GM12891 (cell line): ENCODE measurements at regions not wholly inside any gene's neighbourhood (a gene's known extent, or its start where the extent isn't known, plus 50 kb on each side); places are given as distances from the start of the nearest gene placed in this dataset.
"Not testable (repeated sequence)": the region's sequence is repeated elsewhere in the genome, so short reads cannot be mapped to it uniquely, and the experiment has no call there.

ENCODE experiments used
- DNase-seq: peaks from one replicate; pipeline ENCODE4 v3.0.0; 2011; ENCODE audit warnings: low spot score; ENCODE audit not compliant: insufficient read length
- FAIRE-seq: peaks from 2 replicates; lab custom pipeline; 2011; peaks lifted over from hg19 to GRCh38; lab: Jason Lieb, UNC
- PAX5 ChIP-seq: IDR thresholded peaks from 2 replicates; pipeline ENCODE4 v1.6.1; 2011; ENCODE audit warnings: low read length, moderate library complexity, mild to moderate bottlenecking; ENCODE audit not compliant: insufficient read depth, severe bottlenecking
- POLR2A ChIP-seq: IDR thresholded peaks from 2 replicates; pipeline ENCODE4 v1.6.1; 2011; ENCODE audit warnings: low read depth, low read length, control low read depth
- POLR2AphosphoS5 ChIP-seq: IDR thresholded peaks from 2 replicates; pipeline ENCODE4 v1.6.1; 2011; ENCODE audit warnings: low read depth, low read length, control low read depth
- POU2F2 ChIP-seq: IDR thresholded peaks from 2 replicates; pipeline ENCODE4 v1.6.1; 2011; ENCODE audit warnings: low read depth, mild to moderate bottlenecking, control low read depth, low read length, moderate library complexity
- SPI1 ChIP-seq: IDR thresholded peaks from 2 replicates; pipeline ENCODE4 v1.6.1; 2011; ENCODE audit warnings: low read depth, low read length, control low read depth
- TAF1 ChIP-seq: IDR thresholded peaks from 2 replicates; pipeline ENCODE4 v1.6.1; 2011; ENCODE audit warnings: low read depth, low read length, control low read depth

DNA sequence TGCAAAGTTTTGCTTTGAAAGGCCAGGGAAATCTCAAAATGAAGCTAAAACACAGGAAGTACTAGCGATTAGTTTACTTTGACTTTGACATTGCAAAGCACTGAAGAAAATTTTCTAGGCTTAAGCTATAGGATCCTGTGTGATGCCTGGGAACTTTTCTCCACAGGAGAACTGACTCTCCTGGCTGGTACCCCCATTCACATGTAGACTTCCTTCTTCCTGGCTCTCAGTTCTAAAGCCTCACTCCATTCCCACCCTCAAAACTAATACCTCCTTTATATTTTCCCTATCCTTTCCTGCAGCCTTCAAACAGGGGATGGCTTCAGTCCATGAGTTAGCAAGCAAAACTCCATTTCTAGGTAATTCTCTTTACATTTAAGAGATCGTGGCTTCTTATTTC, 189.5 kb downstream of the SLITRK1 start:
- DNase-seq (no peak), FAIRE-seq (no peak)
- TF ChIP-seq POLR2A: no peak
- TF ChIP-seq PAX5: no peak
- TF ChIP-seq POLR2AphosphoS5: no peak
- TF ChIP-seq SPI1: no peak
- no peak for TF ChIP-seq POU2F2
- no peak for TF ChIP-seq TAF1

DNA sequence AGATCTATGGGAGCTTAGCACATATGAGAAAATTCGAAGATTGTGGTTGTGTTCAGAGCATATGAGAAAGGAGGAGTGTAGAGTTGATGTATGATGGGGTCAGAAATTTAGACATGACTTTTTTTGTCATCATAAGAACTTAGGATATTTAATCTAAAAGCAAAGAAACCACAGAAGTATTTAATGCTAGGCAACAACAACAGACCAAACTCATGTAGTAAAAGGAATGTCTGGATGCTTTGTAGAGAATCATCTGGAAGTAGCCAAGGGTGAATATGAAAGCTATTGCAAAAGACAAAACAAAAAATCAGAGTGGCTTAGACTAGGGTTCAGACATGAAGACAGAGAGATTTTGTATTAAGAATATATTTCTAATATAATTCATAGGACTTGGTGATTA, 190.3 kb downstream of the SLITRK1 start:
- DNase-seq (no peak), FAIRE-seq (no peak)
- TF ChIP-seq TAF1: no peak
- TF ChIP-seq POU2F2: no peak
- no peak for TF ChIP-seq POLR2A
- no peak for TF ChIP-seq POLR2AphosphoS5
- no peak for TF ChIP-seq PAX5
- TF ChIP-seq SPI1: no peak

DNA sequence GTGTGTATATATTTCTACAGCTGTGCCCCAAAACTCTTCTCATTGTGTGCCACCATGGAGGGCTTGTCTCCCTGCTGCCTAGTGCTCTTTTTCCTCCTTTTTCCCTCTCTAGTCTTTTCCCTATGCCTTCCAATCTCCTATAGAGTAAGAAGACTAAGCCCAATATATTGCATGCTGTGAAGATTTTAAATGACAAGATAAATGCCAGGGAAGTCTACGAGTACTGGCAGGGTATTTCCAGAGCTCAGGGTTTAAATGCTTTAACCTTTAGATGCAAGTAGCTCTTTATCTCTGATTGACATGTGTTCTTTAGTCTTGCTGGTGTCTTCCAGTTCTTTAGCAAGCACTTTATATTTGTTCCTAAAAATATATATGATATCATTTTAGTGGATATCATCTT, 200.7 kb downstream of the SLITRK1 start:
- TF ChIP-seq PAX5 (no peak), SPI1 (no peak), TAF1 (no peak), POU2F2 (no peak)
- no peak for FAIRE-seq
- DNase-seq: no peak

DNA sequence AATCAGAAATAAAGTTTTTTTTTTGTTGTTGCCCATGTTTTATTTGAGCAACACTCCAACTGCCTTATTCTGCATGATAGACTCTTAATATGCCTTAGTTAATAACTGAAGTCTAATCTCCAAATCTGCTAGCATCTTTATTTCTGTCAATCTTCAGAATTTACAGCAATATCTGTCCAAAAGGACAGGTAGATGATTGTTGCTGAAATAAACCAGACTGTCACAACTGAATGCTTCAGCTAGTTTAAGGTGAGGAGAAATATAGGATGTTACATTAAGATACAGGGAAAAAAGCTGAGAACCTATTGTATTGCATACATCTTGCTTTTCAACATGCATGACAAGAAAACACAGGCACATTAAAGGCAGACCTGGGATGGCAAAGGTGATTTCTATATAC, 204.3 kb downstream of the SLITRK1 start:
- DNase-seq (no peak), FAIRE-seq (no peak)
- no peak for TF ChIP-seq PAX5
- no peak for TF ChIP-seq TAF1
- TF ChIP-seq POU2F2: no peak
- TF ChIP-seq POLR2AphosphoS5: no peak
- TF ChIP-seq POLR2A: no peak
- TF ChIP-seq SPI1: no peak

DNA sequence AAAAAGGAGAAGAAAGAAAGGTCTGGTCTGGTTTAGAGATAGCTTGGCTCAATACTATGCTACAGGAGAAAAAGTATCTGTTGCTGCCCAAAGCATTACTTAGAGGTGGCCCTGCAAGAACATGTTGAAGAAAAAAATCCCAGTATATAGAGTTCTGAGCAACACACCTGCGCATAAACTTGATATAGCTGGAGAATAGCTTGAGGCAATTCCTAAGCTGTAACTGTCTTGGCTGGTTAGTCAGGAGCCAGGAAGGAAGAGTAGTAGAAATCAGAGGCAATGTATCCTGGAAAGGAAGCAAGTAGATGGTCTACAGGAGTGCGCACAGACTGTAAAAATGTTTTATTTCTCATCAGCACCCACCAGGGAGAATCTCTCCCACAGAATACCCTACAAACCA, 209.7 kb downstream of the SLITRK1 start:
- no peak for TF ChIP-seq PAX5
- TF ChIP-seq POU2F2: no peak
- TF ChIP-seq POLR2A: no peak
- TF ChIP-seq SPI1: no peak
- no peak for TF ChIP-seq POLR2AphosphoS5
- TF ChIP-seq TAF1: no peak
- DNase-seq (no peak), FAIRE-seq (no peak)

DNA sequence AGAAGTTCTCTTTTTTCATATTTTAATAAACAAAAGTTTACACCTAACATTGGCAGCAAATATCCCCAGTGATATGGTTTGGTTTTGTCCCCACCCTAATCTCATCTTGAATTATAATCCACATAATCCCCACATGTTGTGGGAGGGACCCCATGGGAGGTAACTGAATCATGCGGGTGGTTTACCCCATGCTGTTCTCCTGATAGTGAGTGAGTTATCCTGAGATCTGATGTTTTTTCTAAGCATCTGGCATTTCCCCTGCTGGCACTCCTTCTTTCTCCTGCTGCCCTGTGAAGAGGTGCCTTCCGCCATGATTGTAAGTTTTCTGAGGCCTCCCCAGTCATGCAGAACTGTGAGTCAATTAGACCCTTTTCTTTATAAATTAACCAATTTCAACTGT, 214.7 kb downstream of the SLITRK1 start:
- FAIRE-seq (no peak), DNase-seq (no peak)
- no peak for TF ChIP-seq PAX5

DNA sequence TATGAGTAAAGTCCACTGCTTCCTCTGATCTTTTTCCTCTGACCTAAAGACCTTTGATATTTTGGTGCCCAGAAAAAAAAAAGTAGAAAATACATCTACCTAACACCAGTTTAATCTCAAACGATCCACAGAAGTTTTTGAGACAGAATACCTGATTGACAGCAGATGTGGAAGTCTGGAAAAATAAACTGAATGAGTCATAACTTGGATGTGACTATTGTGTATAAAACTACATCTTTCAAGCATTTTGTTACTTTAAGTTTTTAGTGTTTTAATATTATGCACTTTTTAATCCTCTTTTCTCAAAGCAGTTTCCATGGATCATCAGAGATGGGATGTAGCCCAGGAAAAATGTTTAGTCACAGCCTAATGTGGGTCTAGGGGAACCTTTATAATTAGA, 216.1 kb downstream of the SLITRK1 start:
- DNase-seq (no peak), FAIRE-seq (no peak)

DNA sequence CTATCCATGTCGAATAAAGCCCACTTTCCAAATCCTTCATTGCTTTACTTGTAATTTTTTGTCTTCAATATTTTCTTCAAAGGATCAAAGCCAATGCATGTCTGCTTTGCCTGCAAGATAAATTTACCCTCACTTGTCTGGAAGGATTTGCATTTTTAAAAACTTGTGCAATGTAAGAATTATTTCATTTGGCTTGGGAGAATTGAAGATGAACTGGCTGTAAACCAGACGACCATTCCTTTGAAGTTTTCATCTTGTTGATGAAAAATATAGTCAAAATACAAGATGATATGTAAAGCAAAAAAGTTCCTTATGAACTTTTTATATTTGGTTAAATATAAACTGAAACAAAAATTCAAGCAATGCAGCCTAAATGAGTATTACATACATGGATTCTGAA, 225.0 kb downstream of the SLITRK1 start:
- DNase-seq (no peak), FAIRE-seq (no peak)
- TF ChIP-seq PAX5 (no peak), POLR2A (no peak), TAF1 (no peak), POLR2AphosphoS5 (no peak), SPI1 (no peak), POU2F2 (no peak)

More for the DNA sequence above, 216.1 kb downstream of the SLITRK1 start:
- TF ChIP-seq POLR2AphosphoS5: no peak
- TF ChIP-seq SPI1: no peak
- TF ChIP-seq POLR2A: no peak
- TF ChIP-seq PAX5: no peak
- no peak for TF ChIP-seq TAF1
- no peak for TF ChIP-seq POU2F2

DNA sequence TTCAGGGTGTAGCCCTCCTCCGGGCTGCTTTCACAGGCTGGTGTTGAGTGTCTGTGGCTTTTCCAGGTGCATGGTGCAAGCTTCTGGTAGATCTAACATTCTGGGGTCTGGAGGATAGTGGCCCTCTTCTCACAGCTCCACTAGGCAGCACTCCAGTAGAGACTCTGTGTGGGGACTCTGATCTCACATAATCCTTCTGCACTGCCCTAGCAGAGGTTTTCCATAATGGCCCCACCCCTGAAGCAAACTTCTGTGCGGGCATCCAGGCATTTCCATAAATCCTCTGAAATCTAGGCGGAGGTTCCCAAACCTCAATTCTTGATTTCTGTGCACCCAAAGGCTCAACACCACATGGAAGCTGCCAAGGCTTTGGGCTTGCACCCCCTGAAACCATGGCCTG, 239.7 kb downstream of the SLITRK1 start:
- FAIRE-seq: not testable (repeated sequence)

DNA sequence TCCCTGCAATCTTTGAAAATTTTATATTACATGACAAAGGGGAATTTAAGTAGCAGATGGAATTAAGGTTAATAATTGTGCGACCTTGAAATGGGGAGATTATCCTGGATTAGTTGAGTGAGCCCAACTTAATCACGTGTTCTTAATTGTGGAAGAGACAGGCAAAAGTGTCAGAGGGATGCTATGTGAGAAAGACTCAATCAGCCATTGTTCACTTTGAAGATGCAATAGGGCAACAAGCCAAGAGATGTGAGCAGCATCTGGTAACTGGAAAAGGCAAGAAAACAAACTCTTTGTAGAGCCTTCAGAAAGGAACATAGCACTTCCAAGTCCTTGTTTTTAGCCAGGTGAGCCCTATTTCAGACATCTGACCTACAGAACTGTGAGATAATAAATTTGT, 247.7 kb downstream of the SLITRK1 start:
- DNase-seq (no peak), FAIRE-seq (no peak)
- TF ChIP-seq PAX5 (no peak), POLR2A (no peak), POLR2AphosphoS5 (no peak), SPI1 (no peak), POU2F2 (no peak), TAF1 (no peak)

More for the DNA sequence above, 239.7 kb downstream of the SLITRK1 start:
- not testable (repeated sequence) for DNase-seq

DNA sequence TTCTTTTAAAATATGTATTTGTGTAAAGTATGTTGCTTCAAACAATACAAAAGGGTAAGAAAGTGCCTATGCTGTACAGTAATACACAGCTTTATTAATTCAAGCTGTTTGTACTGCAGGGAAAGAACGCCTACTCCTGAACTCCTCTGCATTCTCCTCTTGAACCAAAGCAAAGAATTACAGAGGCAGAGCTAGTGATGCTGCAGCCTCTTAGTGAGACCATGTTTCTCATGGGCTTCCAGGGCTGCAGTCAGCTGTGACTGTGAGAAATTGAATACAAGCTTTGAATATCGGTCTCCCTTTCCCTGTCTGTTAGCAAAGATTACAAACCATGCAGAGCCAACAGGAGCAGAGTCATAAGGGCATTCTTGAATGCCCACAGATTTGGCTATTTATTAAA, 248.5 kb downstream of the SLITRK1 start:
- DNase-seq (no peak), FAIRE-seq (no peak)
- no peak for TF ChIP-seq POU2F2
- TF ChIP-seq POLR2A: no peak
- TF ChIP-seq TAF1: no peak
- TF ChIP-seq PAX5: no peak
- no peak for TF ChIP-seq POLR2AphosphoS5
- TF ChIP-seq SPI1: no peak
